ENCODE measurements at regions not wholly inside any gene's neighbourhood (a gene's known extent, or its start where the extent isn't known, plus 50 kb on each side); places are given as distances from the start of the nearest gene placed in this dataset.

- TF ChIP-seq EP300 (IDR thresholded peaks at IDR 0.05; ENCODE audit: borderline replicate concordance in 1 of 2, low read depth in 1 of 2, low read length in 1 of 2) (no peak), USF1 (IDR thresholded peaks at IDR 0.05; ENCODE audit: borderline replicate concordance, low read depth) (no peak)
These were observed 1257.9 kb downstream of the PCDH17 start (continued) for GRCh38 chr13:58889474-58889873.

- Histone ChIP-seq H3K27ac (ENCODE audit: low read depth in 2 of 2, low read length in 1 of 2) (no peak overlapping the region), H3K9me2 (no peaks in the 10 kb centered on the region), H3K9me3 (no peaks in the 10 kb centered on the region), H3F3A (replicated peaks; ENCODE audit: insufficient read depth) (no peaks in the 10 kb centered on the region), H3K9ac (no peak overlapping the region), H3K27me3 (ENCODE audit: insufficient read depth) (no peaks in the 10 kb centered on the region), H3K36me3 (replicated peaks in 1 of 2; ENCODE audit: control insufficient read depth in 1 of 2, insufficient read depth in 2 of 2, low read length in 1 of 2) (no peaks in the 10 kb centered on the region), H4K20me1 (ENCODE audit: insufficient read depth) (no peaks in the 10 kb centered on the region), H3K4me3 (ENCODE audit: low read depth in 2 of 2, low read length in 1 of 2) (no peak overlapping the region), H3K4me1 (ENCODE audit: control insufficient read depth in 1 of 2, insufficient read depth in 2 of 2, low read depth in 1 of 2, low read length in 1 of 2) (no peaks in the 10 kb centered on the region; a peak in 1 of 4 replicates), H3K79me2 (ENCODE audit: insufficient read depth) (no peaks in the 10 kb centered on the region), H3K4me2 (no peak overlapping the region), H2AFZ (ENCODE audit: low read depth) (no peak overlapping the region)
- DNase-seq: no peak
- POLR2A ChIA-PET: no interaction called here
- 61% methylated on average over 1 of the region's 1 CpG for WGBS (ENCODE audit: low lambda C conversion rate)
- no peak for TF ChIP-seq YY1 (IDR thresholded peaks at IDR 0.05; ENCODE audit: low read depth)
- TF ChIP-seq REST (IDR thresholded peaks at IDR 0.05; ENCODE audit: low read depth, low read length): no peak
- TF ChIP-seq SMC3 (IDR thresholded peaks at IDR 0.05; ENCODE audit: low read depth, low read length): no peak
- no peak for TF ChIP-seq TCF12 (IDR thresholded peaks at IDR 0.05)
- no peak for TF ChIP-seq GABPA (IDR thresholded peaks at IDR 0.05; ENCODE audit: low read depth)
- no peak for TF ChIP-seq IRF3 (IDR thresholded peaks at IDR 0.05; ENCODE audit: low read depth, low read length)
- no peak for TF ChIP-seq MEF2A (IDR thresholded peaks at IDR 0.05; ENCODE audit: borderline replicate concordance, low read depth)
- CTCF ChIA-PET: no interaction called here
These were observed 1261.9 kb downstream of the PCDH17 start for GRCh38 chr13:58893396-58893795.

- H3K36me3 ChIP-seq (replicated peaks in 1 of 2; ENCODE audit: control insufficient read depth in 1 of 2, insufficient read depth in 2 of 2, low read length in 1 of 2): no peaks in the 10 kb centered on the region
- TF ChIP-seq PBX3 (IDR thresholded peaks at IDR 0.05): no peak
- TF ChIP-seq RXRA (IDR thresholded peaks at IDR 0.05; ENCODE audit: borderline replicate concordance, low read depth): no peak
- TF ChIP-seq NRF1 (IDR thresholded peaks at IDR 0.05; ENCODE audit: low read depth, low read length): no peak
- no peak for TF ChIP-seq TEAD4 (IDR thresholded peaks at IDR 0.05; ENCODE audit: borderline replicate concordance, insufficient read depth)
- no peak for TF ChIP-seq POLR2AphosphoS5 (IDR thresholded peaks at IDR 0.05; ENCODE audit: low read depth, low read length)
- no peak for TF ChIP-seq EZH2phosphoT487 (IDR thresholded peaks at IDR 0.05; ENCODE audit: borderline replicate concordance, low read depth)
- TF ChIP-seq MEF2A (IDR thresholded peaks at IDR 0.05; ENCODE audit: borderline replicate concordance, low read depth): no peak
- TF ChIP-seq USF1 (IDR thresholded peaks at IDR 0.05; ENCODE audit: borderline replicate concordance, low read depth): no peak
- no peak for TF ChIP-seq SMC3 (IDR thresholded peaks at IDR 0.05; ENCODE audit: low read depth, low read length)
- TF ChIP-seq RAD21 (IDR thresholded peaks at IDR 0.05; ENCODE audit: low read length): no peak
- TF ChIP-seq GATA2 (CRISPR knock-in tag; IDR thresholded peaks at IDR 0.05): no peak
- TF ChIP-seq FOXM1 (IDR thresholded peaks at IDR 0.05; ENCODE audit: low read depth): no peak
- TF ChIP-seq EP300 (IDR thresholded peaks at IDR 0.05; ENCODE audit: borderline replicate concordance in 1 of 2, low read depth in 1 of 2, low read length in 1 of 2): no peak
- no peak for TF ChIP-seq NFIC (IDR thresholded peaks at IDR 0.05; ENCODE audit: borderline replicate concordance)
These were observed 1257.3 kb downstream of the DIAPH3 start for GRCh38 chr13:58906329-58907007.

More at GRCh38 chr13:58906329-58907007, 1257.3 kb downstream of the DIAPH3 start:
- Histone ChIP-seq H3K27me3 (ENCODE audit: insufficient read depth) (no peaks in the 10 kb centered on the region), H3K4me1 (ENCODE audit: control insufficient read depth in 1 of 2, insufficient read depth in 2 of 2, low read depth in 1 of 2, low read length in 1 of 2) (no peaks in the 10 kb centered on the region; a peak in 2 of 4 replicates), H3K4me2 (no peak overlapping the region), H3K4me3 (ENCODE audit: low read depth in 2 of 2, low read length in 1 of 2) (no peak overlapping the region), H3K27ac (ENCODE audit: low read depth in 2 of 2, low read length in 1 of 2) (no peak overlapping the region), H4K20me1 (ENCODE audit: insufficient read depth) (no peaks in the 10 kb centered on the region), H3K9me2 (no peaks in the 10 kb centered on the region), H3K9ac (no peak overlapping the region), H3K9me3 (no peaks in the 10 kb centered on the region), H2AFZ (ENCODE audit: low read depth) (no peak overlapping the region), H3F3A (replicated peaks; ENCODE audit: insufficient read depth) (no peaks in the 10 kb centered on the region), H3K79me2 (ENCODE audit: insufficient read depth) (no peaks in the 10 kb centered on the region)
- CTCF ChIA-PET: no interaction called here
- POLR2A ChIA-PET: no interaction called here
- DNase-seq: no peak
- 45% methylated on average over 3 of the region's 3 CpGs for WGBS (ENCODE audit: low lambda C conversion rate)
